Anterior cingulate cortex (tissue), 58 donors: ENCODE measurements at regions not wholly inside any gene's neighbourhood (a gene's known extent, or its start where the extent isn't known, plus 50 kb on each side); places are given as distances from the start of the nearest gene placed in this dataset.

ENCODE experiments used
- DNase-seq, 58 donors: peaks; one replicate each; lab custom pipeline; 2025; lab: John Stamatoyannopoulos, UW

GRCh38 chr7:84450772-84451171 lies 256.2 kb upstream of the SEMA3A start:
- no peak for DNase-seq

- no peak for DNase-seq
Measured at GRCh38 chr7:84447636-84448293, 253.2 kb upstream of the SEMA3A start.

GRCh38 chr7:84446991-84447480 lies 252.4 kb upstream of the SEMA3A start:
- DNase-seq, result no peak

- no peak for DNase-seq
Measured at GRCh38 chr7:84425702-84426259, 231.2 kb upstream of the SEMA3A start.

GRCh38 chr7:84422790-84423189 lies 228.2 kb upstream of the SEMA3A start:
- no peak for DNase-seq

GRCh38 chr7:84412161-84412969 lies 217.8 kb upstream of the SEMA3A start:
- DNase-seq, result no peak

GRCh38 chr7:84399661-84400060 lies 205.1 kb upstream of the SEMA3A start:
- DNase-seq, result no peak

- DNase-seq, result no peak
Measured at GRCh38 chr7:84394219-84394618, 199.6 kb upstream of the SEMA3A start.

GRCh38 chr7:84393786-84394185 lies 199.2 kb upstream of the SEMA3A start:
- no peak for DNase-seq

GRCh38 chr7:84390845-84391244 lies 196.3 kb upstream of the SEMA3A start:
- no peak for DNase-seq

GRCh38 chr7:84389242-84389641 lies 194.7 kb upstream of the SEMA3A start:
- DNase-seq, result no peak

- DNase-seq, result no peak
Measured at GRCh38 chr7:84387595-84387994, 193.0 kb upstream of the SEMA3A start.

- DNase-seq, result no peak
Measured at GRCh38 chr7:84384417-84384816, 189.8 kb upstream of the SEMA3A start.

- DNase-seq, result no peak
Measured at GRCh38 chr7:84379446-84379845, 184.9 kb upstream of the SEMA3A start.

- no peak for DNase-seq
Measured at GRCh38 chr7:84372712-84373111, 178.1 kb upstream of the SEMA3A start.

- no peak for DNase-seq
Measured at GRCh38 chr7:84372155-84372621, 177.6 kb upstream of the SEMA3A start.

- no peak for DNase-seq
Measured at GRCh38 chr7:84370114-84370513, 175.5 kb upstream of the SEMA3A start.

- DNase-seq, result no peak
Measured at GRCh38 chr7:84368122-84368521, 173.5 kb upstream of the SEMA3A start.

GRCh38 chr7:84364708-84365107 lies 170.1 kb upstream of the SEMA3A start:
- no peak for DNase-seq

- no peak for DNase-seq
Measured at GRCh38 chr7:84363741-84364140, 169.2 kb upstream of the SEMA3A start.

GRCh38 chr7:84362828-84363227 lies 168.2 kb upstream of the SEMA3A start:
- no peak for DNase-seq

GRCh38 chr7:84362360-84362759 lies 167.8 kb upstream of the SEMA3A start:
- no peak for DNase-seq
